K562 (cell line): ENCODE measurements at regions not wholly inside any gene's neighbourhood (a gene's known extent, or its start where the extent isn't known, plus 50 kb on each side); places are given as distances from the start of the nearest gene placed in this dataset.

Experiments
- ATAC-seq: fragments of 200-7000 bp; cut with Tn5 transposase; 3 replicates; pipeline ENCODE4 v1.9.1; 2020; ENCODE audit warnings: moderate library complexity
- BruUV-seq: library from RNA; stranded (reverse); fragments of 400-500 nt; replicated peaks from 2 replicates; lab custom pipeline; 2021; lab: Mats Ljungman, UMichigan
- CTCF ChIA-PET: fragments of 300-600 bp; formaldehyde crosslinking; extraction: SDS; loops from one replicate; lab custom pipeline; 2021; ENCODE audit warnings: low intra/inter-chr PET ratio; lab: Yijun Ruan, JAX
- POLR2A ChIA-PET: fragments of 300-600, 350-650 bp; sonication (Branson Sonifier 250); formaldehyde crosslinking; extraction: SDS; loops from one replicate; lab custom pipeline; 2021; ENCODE audit warnings: antibody characterized with exemption, inconsistent platforms; lab: Yijun Ruan, JAX
- DNase-seq, 4 experiments: peaks; one replicate each; pipeline versions ENCODE4 v3.0.0 to v3.0.0-alpha.2; 2011 to 2018; ENCODE audit warnings: low spot score in 3 of 4, mixed read lengths in 3 of 4; ENCODE audit errors: extremely low read depth in 1 of 4
- FAIRE-seq: peaks from 2 replicates; lab custom pipeline; 2011; peaks lifted over from hg19 to GRCh38; lab: Jason Lieb, UNC
- H2AFZ ChIP-seq: 2 replicates; pipeline ENCODE4 v1.6.0; 2011; ENCODE audit warnings: low read depth, low read length, control low read depth, inconsistent platforms
- H3K27ac ChIP-seq: fragments of 200-600 bp; 3 replicates; pipeline ENCODE4 v1.8.0; 2011; ENCODE audit warnings: low read depth, mild to moderate bottlenecking, control low read depth, inconsistent platforms, low read length, moderate library complexity, mixed read lengths; ENCODE audit errors: extremely low read depth
- H3K27me3 ChIP-seq, 2 experiments: fragments of 300-600 bp in 1 of 2; 2 replicates in 1 of 2; 3 replicates in 1 of 2; pipeline versions ENCODE4 v1.6.0 to v1.8.0; 2011; ENCODE audit warnings: inconsistent platforms in 2 of 2, low read length in 2 of 2, mild to moderate bottlenecking in 1 of 2, mixed read lengths in 1 of 2, moderate library complexity in 1 of 2; ENCODE audit not compliant: control insufficient read depth in 2 of 2, insufficient read depth in 2 of 2
- H3K36me3 ChIP-seq: fragments of 300-600 bp; 3 replicates; pipeline ENCODE4 v1.8.0; 2011; ENCODE audit warnings: mild to moderate bottlenecking, low read length, inconsistent platforms; ENCODE audit not compliant: control insufficient read depth, insufficient read depth
- H3K4me1 ChIP-seq, 2 experiments: fragments of 200-600 bp in 1 of 2; replicated peaks in 1 of 2; 2 replicates in 1 of 2; 3 replicates in 1 of 2; pipeline versions ENCODE4 v1.5.1 to v1.8.0; 2011; ENCODE audit warnings: inconsistent platforms in 2 of 2, low read length in 2 of 2, mild to moderate bottlenecking in 1 of 2, mixed read lengths in 1 of 2, moderate library complexity in 1 of 2; ENCODE audit not compliant: control insufficient read depth in 2 of 2, insufficient read depth in 2 of 2
- H3K4me2 ChIP-seq: 2 replicates; pipeline ENCODE4 v1.6.1; 2011; ENCODE audit warnings: low read length, control low read depth, inconsistent platforms, mixed read lengths; ENCODE audit not compliant: insufficient read depth
- H3K4me3 ChIP-seq: fragments of 200-600 bp; sonication (generic), shearing (Covaris generic); 2 replicates; pipeline ENCODE4 v1.5.1; 2016; ENCODE audit warnings: control low read depth, inconsistent platforms
- H3K79me2 ChIP-seq: fragments of 200-600 bp; 3 replicates; pipeline ENCODE4 v1.8.0; 2011; ENCODE audit warnings: low read length, inconsistent platforms; ENCODE audit not compliant: control insufficient read depth, insufficient read depth
- H3K9ac ChIP-seq, 2 experiments: 2 replicates each; pipeline versions ENCODE4 v1.6.0 to v1.6.1; 2011; ENCODE audit warnings: low read depth in 2 of 2, low read length in 2 of 2, control low read depth in 1 of 2, inconsistent platforms in 1 of 2, mild to moderate bottlenecking in 1 of 2, mixed read lengths in 1 of 2; ENCODE audit not compliant: insufficient read depth in 1 of 2
- H3K9me1 ChIP-seq: one replicate; pipeline ENCODE4 v1.6.0; 2011; ENCODE audit warnings: inconsistent platforms, mild to moderate bottlenecking, low read length, moderate library complexity; ENCODE audit not compliant: control insufficient read depth, insufficient read depth
- H3K9me3 ChIP-seq: replicated peaks from 2 replicates; pipeline ENCODE4 v1.5.1; 2011; ENCODE audit warnings: low read depth, low read length, inconsistent platforms; ENCODE audit not compliant: control insufficient read depth, insufficient read depth
- H4K20me1 ChIP-seq: replicated peaks from 2 replicates; pipeline ENCODE4 v1.6.1; 2011; ENCODE audit warnings: low read length, inconsistent platforms, mixed read lengths; ENCODE audit not compliant: control insufficient read depth, insufficient read depth
- CHD1 ChIP-seq: fragments of 200-600 bp; sonication (generic); IDR thresholded peaks from one replicate; pipeline ENCODE4 v1.6.1; 2012; ENCODE audit warnings: mild to moderate bottlenecking, moderate library complexity, low read length, inconsistent platforms
- ESRRB ChIP-seq: fragments of 250-450 bp; sonication (Bioruptor Pico); IDR thresholded peaks from 2 replicates; pipeline ENCODE4 v1.5.0; 2020; ENCODE audit warnings: mild to moderate bottlenecking, moderate library complexity, borderline replicate concordance
- FOXA1 ChIP-seq: fragments of 450-650 bp; IDR thresholded peaks from 2 replicates; pipeline ENCODE4 v1.6.1; 2016; ENCODE audit warnings: mild to moderate bottlenecking, borderline replicate concordance
- MCM7 ChIP-seq, 2 experiments: fragments of 450-650 bp; IDR thresholded peaks; 2 replicates each; pipeline ENCODE4 v1.6.1; 2016 to 2018
- NFYB ChIP-seq: IDR thresholded peaks from 2 replicates; pipeline ENCODE4 v1.6.1; 2011; ENCODE audit warnings: mild to moderate bottlenecking, moderate library complexity; ENCODE audit not compliant: insufficient read length; ENCODE audit errors: extremely low read depth
- POU5F1 ChIP-seq: fragments of 150-350 bp; IDR thresholded peaks from 2 replicates; pipeline ENCODE4 v1.6.1; 2014; ENCODE audit warnings: borderline replicate concordance, low read length, low read depth, mild to moderate bottlenecking; ENCODE audit not compliant: partially characterized antibody
- TAF1 ChIP-seq: IDR thresholded peaks from 2 replicates; pipeline ENCODE4 v1.6.1; 2011; ENCODE audit warnings: mild to moderate bottlenecking, low read length, moderate library complexity; ENCODE audit not compliant: insufficient read depth, control insufficient read depth, severe bottlenecking; ENCODE audit errors: extremely low read depth
- TEAD4 ChIP-seq, 2 experiments: sonication (generic) in 1 of 2; formaldehyde crosslinking in 1 of 2; IDR thresholded peaks; 2 replicates each; pipeline versions ENCODE4 v1.6.1 to v1.8.0; 2012 to 2022; ENCODE audit warnings: borderline replicate concordance in 1 of 2, inconsistent platforms in 1 of 2, low read length in 1 of 2, mild to moderate bottlenecking in 1 of 2, missing genetic modification reagents in 1 of 2
- ZNF316 ChIP-seq: fragments of 450-650 bp; IDR thresholded peaks from 2 replicates; pipeline ENCODE4 v1.6.1; 2016
- ZNF717 ChIP-seq: fragments of 250-450 bp; sonication (Bioruptor Pico); IDR thresholded peaks from 2 replicates; pipeline ENCODE4 v1.5.0; 2021
- ZSCAN32 ChIP-seq: fragments of 450-650 bp; formaldehyde crosslinking; IDR thresholded peaks from 2 replicates; pipeline ENCODE4 v1.4.0; 2020; ENCODE audit warnings: mild to moderate bottlenecking, moderate library complexity
- WGBS: fragments of 100-300 bp; shearing (Covaris generic); methylation state at CpG from one replicate; pipeline ENCODE4 v1.1.6; 2016; ENCODE audit warnings: low coverage, mixed read lengths; ENCODE audit not compliant: insufficient coverage; ENCODE audit errors: missing lambda C conversion rate; 5-methylcytosine and 5-hydroxymethylcytosine counted together
- in situ Hi-C: fragments of 300-500 bp; cut with MboI; formaldehyde crosslinking; loops from 4 replicates; pipeline ENCODE4 v1.15.0; 2018; ENCODE audit warnings: inconsistent platforms, mixed read lengths
- intact Hi-C: fragments of 100-400 bp; cut with micrococcal nuclease; formaldehyde crosslinking; loops from 2 replicates; pipeline ENCODE4 v1.14.2; 2022
- TF ChIP-seq, protein P1 (sequence below): fragments of 250-450 bp; sonication (Bioruptor Pico); IDR thresholded peaks from 2 replicates; pipeline ENCODE4 v1.8.0; 2021; ENCODE audit warnings: mild to moderate bottlenecking, moderate library complexity
- TF ChIP-seq, protein P2 (sequence below): fragments of 250-450 bp; sonication (Bioruptor Pico); IDR thresholded peaks from 2 replicates; pipeline ENCODE4 v1.8.0; 2022; ENCODE audit warnings: inconsistent platforms

- 4% methylated on average over 3 of the region's 3 CpGs for WGBS
- peaks cover 0 to 2% of the 10 kb centered on the region in 2 experiments; a peak in 1 of 5 replicates for H3K27me3 ChIP-seq
- H3K36me3 ChIP-seq = no peaks in the 10 kb centered on the region
- in situ Hi-C loops = no loop called here
- intact Hi-C loops = no loop called here
- no TSS peak for BruUV-seq
- ChIA-PET POLR2A (no interaction called here), CTCF (no interaction called here)
- H3K4me3 ChIP-seq = no peak overlapping the region
- no peak overlapping the region for H3K9ac ChIP-seq
- no peaks in the 10 kb centered on the region for H3K9me3 ChIP-seq
- no peaks in the 10 kb centered on the region for H3K4me1 ChIP-seq
- TF ChIP-seq ZNF717 (CRISPR knock-in tag) (no peak), CHD1 (no peak), TAF1 (no peak), NFYB (no peak), ESRRB (CRISPR knock-in tag) (no peak), FOXA1 (no peak), ZSCAN32 (no peak), MCM7 (IDR thresholded peaks at IDR 0.05) (no peak), TEAD4 (IDR thresholded peaks at IDR 0.05; ENCODE audit: low read length) (no peak), TEAD4 (CRISPR knock-in tag; IDR thresholded peaks at IDR 0.05; ENCODE audit: borderline replicate concordance) (no peak), POU5F1 (no peak), ZNF316 (no peak)
- TF ChIP-seq, protein P1, sequence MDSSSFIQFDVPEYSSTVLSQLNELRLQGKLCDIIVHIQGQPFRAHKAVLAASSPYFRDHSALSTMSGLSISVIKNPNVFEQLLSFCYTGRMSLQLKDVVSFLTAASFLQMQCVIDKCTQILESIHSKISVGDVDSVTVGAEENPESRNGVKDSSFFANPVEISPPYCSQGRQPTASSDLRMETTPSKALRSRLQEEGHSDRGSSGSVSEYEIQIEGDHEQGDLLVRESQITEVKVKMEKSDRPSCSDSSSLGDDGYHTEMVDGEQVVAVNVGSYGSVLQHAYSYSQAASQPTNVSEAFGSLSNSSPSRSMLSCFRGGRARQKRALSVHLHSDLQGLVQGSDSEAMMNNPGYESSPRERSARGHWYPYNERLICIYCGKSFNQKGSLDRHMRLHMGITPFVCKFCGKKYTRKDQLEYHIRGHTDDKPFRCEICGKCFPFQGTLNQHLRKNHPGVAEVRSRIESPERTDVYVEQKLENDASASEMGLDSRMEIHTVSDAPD (CRISPR knock-in tag) = no peak
- TF ChIP-seq, protein P2, sequence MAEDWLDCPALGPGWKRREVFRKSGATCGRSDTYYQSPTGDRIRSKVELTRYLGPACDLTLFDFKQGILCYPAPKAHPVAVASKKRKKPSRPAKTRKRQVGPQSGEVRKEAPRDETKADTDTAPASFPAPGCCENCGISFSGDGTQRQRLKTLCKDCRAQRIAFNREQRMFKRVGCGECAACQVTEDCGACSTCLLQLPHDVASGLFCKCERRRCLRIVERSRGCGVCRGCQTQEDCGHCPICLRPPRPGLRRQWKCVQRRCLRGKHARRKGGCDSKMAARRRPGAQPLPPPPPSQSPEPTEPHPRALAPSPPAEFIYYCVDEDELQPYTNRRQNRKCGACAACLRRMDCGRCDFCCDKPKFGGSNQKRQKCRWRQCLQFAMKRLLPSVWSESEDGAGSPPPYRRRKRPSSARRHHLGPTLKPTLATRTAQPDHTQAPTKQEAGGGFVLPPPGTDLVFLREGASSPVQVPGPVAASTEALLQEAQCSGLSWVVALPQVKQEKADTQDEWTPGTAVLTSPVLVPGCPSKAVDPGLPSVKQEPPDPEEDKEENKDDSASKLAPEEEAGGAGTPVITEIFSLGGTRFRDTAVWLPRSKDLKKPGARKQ (CRISPR knock-in tag) = no peak
- DNase-seq (no peak), ATAC-seq (no peak), FAIRE-seq (no peak)
- H3K27ac ChIP-seq = no peak overlapping the region
- H3K79me2 ChIP-seq = no peaks in the 10 kb centered on the region
- no peak overlapping the region for H2AFZ ChIP-seq
- no peak overlapping the region for H3K4me2 ChIP-seq
- H3K9me1 ChIP-seq = no peaks in the 10 kb centered on the region
- no peaks in the 10 kb centered on the region for H4K20me1 ChIP-seq
Measured at GRCh38 chr7:121570365-121570764, 174.3 kb upstream of the FAM3C start.
